HG03025 (cell line): ENCODE measurements at regions not wholly inside any gene's neighbourhood (a gene's known extent, or its start where the extent isn't known, plus 50 kb on each side); places are given as distances from the start of the nearest gene placed in this dataset.

Source experiments
- ATAC-seq: cut with Tn5 transposase; IDR thresholded peaks from one replicate; pipeline ENCODE4 v1.9.1; 2021; ENCODE audit warnings: mild to moderate bottlenecking, moderate library complexity; ENCODE audit not compliant: unreplicated experiment, low FRiP score

DNA sequence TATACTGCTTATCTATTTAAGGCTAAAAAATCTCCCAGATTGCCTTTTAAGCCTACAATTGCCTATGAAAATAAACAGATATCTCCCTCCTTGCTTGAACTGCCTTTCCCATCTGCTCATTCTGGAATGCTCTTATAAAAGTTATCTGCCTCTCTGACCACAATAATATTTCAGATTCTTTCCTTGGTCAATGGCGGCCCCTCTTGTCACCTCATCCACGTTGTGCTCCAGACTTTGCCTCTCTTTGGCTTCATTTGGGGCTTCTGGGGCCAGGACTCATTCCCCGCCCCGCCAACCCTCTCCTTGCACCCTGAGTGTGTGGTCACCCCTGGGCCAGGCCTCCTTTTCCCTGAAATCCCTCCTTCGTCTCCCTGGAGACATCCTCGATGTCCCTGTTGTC, 110.0 kb upstream of the RPS23 start:
- no peak for ATAC-seq

- ATAC-seq = no peak
Observed at GRCh38 chr5:82387819-82388166, 109.6 kb upstream of the RPS23 start.

DNA sequence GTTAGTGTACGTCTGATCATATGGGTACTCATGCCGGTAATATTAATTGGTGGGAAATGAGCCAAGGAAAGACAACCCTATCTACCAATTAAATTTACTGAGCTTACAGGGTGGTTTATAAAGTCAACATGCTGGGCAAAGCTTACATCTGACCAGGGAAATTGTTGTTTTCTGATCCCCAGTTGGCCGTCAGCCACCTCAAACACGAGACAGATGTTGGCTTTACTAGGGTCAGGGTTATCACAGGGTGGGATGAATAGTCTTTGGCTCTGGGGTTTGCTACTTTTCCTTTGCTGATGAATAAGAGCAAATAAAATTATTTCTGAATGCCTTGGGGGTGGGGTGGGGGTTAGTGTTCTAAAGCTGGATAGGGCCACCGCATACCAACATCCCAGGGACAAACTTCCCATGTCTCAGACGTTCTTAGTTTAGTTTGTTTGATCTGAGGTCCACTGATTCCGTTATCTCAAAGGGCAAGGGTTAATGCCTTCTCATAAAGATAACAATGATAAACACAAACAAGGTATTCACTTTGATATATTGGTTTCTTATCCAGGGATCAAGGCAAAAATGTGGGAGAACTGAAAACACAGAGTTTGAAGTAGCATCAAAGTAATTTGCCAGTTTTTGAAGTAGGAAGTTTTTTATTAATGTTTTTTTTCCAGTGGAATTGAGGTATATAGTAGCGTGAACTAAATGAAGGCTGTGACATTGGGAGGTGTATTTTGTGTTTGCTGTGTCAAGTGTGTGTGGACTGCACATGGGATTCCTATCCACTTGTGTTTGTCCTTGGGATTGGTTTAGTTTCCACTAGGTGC, 109.1 kb upstream of the RPS23 start:
- no peak for ATAC-seq

DNA sequence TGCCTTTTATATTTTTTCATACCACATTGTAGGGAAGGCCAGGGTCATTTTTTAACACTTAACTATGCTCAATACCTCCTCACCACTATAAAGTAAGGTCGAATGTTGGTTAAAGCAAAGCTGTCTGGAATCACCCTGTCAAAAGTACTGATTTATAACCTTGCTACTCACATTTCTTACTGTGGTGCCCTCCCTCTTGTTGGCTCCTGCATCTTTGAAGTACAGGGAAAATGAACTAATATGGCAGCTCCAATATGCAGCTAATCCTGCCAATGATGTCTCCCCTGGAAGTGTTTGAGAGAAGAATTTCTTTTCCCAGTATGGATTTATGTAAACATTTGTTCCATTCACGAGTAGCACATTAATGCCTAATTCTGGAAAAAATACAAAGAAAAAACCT, 108.4 kb upstream of the RPS23 start:
- no peak for ATAC-seq

GRCh38 chr5:82384034-82384750, 106.0 kb upstream of the RPS23 start:
- no peak for ATAC-seq

- ATAC-seq = no peak
Observed at GRCh38 chr5:82381591-82381990, 103.4 kb upstream of the RPS23 start.

- ATAC-seq = no peak
Observed at GRCh38 chr5:82376307-82376706, 98.2 kb upstream of the RPS23 start.

DNA sequence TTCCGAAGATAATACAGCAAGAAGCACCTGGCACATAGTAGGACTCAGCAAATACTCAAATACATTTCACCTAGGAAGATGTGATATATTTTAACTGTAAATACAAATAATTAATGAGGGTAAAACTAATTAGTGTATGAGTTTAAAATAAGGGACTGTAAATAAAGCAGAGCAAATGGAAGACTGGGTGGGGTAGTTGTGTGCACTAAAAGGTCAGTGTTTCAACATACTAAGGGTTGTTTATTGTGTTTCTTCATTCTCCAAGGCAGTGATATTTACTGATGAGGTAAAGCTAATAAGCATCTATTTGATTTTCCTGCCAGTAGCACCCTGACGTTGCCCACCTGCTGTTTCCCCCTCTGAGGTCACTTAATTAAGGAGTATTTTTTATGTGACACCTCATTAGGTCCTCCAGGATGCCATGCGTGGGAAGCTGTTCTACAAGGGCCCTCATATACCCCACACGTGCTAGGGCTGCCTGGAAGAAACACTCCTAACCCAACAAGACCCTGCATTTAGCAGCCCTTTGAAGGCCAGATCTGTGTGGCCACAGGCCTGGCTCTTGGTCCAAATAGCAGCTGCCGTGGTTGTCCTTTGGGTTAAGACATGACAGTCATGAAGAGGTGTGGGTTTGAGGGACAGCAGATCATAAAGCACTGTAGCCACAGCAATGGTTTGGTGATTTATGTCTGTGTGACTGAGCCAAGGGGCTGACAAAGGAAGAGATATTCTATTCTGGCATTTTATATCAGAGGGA, 97.5 kb upstream of the RPS23 start:
- ATAC-seq = no peak

- no peak for ATAC-seq
Observed at GRCh38 chr5:82374637-82375036, 96.5 kb upstream of the RPS23 start.

- no peak for ATAC-seq
Observed at GRCh38 chr5:82367930-82368329, 89.8 kb upstream of the RPS23 start.

- no peak for ATAC-seq
Observed at GRCh38 chr5:82365744-82366228, 87.6 kb upstream of the RPS23 start.

DNA sequence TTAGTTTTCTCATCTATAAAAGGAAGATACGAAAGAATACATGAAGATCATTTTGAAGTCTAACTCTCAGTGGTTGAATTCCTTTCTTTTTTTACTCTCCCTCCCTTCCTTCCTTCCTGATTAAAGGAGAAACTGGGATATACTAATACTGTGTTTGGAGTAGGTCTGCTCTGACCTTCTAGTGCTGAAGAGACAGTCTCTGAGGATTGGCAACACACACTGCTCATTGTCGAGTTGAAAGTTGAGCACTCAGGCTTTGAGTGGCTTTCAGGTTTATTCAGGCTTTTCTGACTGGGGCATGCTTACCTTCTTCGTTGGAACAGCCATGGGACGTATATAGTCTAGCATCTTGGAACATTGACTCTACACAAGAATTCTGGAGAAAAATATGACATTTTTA, 86.9 kb upstream of the RPS23 start:
- no peak for ATAC-seq

DNA sequence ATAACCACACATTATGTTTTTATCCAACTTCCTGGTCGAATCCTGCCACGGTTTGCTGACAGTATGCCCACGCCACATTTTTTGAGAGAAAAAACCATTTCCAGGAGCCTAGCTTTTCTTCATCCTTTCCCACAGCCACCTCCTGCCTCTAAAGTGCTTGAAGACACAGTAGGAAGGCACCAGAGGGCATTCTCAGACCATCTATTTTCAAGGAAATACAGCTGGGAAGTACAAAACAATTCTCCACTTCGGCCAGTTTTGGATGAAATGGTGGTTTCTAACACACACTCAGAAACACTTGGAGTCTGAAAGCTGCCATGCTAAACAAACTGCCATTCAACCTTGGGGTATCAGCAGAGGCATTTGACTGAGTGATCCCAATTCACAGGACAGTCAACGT, 86.3 kb upstream of the RPS23 start:
- ATAC-seq = no peak

DNA sequence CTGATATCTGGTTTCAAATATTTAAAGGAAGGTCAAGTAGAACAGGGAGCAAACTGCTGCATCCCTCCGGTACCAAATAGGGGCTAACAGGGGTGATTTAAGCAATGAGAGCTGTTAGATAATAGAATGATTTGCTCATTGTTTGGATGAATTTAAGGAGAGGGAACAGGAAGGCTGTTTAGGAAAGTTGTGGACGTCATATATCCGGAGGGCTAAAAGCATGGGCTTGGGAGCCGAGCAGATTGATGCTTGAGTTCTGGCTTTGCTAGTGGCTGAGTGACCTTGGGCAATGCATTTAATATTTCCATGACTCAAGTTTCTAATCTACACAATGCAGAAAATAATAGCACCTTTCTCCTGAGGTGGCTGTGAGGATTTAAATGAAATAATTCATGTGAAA, 85.4 kb upstream of the RPS23 start:
- ATAC-seq = no peak

- no peak for ATAC-seq
Observed at GRCh38 chr5:82362636-82363035, 84.5 kb upstream of the RPS23 start.

DNA sequence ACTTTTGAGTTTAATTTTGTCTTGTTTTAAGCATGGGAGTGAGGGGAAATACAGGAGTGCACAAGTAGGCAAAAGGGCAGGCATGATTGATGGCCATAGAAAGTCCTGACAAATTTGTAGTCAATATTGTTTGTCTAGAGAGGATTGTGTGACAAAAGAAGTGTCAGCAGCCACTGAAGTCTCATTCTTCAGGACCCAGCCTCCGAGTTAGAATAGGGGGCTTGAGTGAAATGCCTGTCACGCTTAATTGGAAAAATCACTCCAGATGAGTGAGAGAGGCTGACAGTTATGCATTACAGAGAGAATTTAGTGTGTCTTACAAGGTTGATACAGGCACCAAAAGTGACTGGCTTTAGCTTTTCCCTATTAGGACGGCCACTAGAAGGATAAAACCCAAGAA, 81.9 kb upstream of the RPS23 start:
- no peak for ATAC-seq

GRCh38 chr5:82359272-82359671, 81.1 kb upstream of the RPS23 start:
- no peak for ATAC-seq

DNA sequence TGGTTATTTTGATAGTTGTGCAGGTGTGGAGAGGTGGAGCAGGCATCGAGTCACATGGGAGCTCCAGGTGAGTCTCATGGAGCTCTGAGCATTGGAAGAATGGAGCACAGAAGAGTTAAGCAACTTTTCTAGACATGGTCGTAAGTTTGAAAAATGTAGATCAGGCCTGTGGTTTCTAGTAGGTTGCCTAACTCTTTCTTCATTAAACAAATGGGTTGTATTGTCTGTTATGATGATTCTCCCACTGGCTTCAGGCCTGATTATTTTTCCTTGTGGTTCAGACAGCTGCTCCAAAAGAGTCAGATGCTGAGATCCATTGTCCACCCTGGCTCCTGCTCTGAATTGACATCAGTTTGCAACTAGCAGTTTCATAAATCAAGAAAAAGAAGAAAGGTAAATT, 80.3 kb upstream of the RPS23 start:
- no peak for ATAC-seq

- ATAC-seq = no peak
Observed at GRCh38 chr5:82356808-82357671, 78.9 kb upstream of the RPS23 start.

- ATAC-seq = no peak
Observed at GRCh38 chr5:82356021-82356420, 77.9 kb upstream of the RPS23 start.
